HK-2 (cell line): ENCODE measurements at regions not wholly inside any gene's neighbourhood (a gene's known extent, or its start where the extent isn't known, plus 50 kb on each side); places are given as distances from the start of the nearest gene placed in this dataset.

Source experiments
- DNase-seq: peaks from one replicate; pipeline ENCODE4 v3.0.0-alpha.2; 2018; ENCODE audit not compliant: unreplicated experiment

GRCh38 chr18:70507970-70508369 lies 219.1 kb downstream of the SOCS6 start:
- no peak for DNase-seq

GRCh38 chr18:70506511-70506910 lies 217.7 kb downstream of the SOCS6 start:
- no peak for DNase-seq

- no peak for DNase-seq
These were observed 214.2 kb downstream of the SOCS6 start for GRCh38 chr18:70503060-70503459.

GRCh38 chr18:70501358-70501757 lies 212.5 kb downstream of the SOCS6 start:
- no peak for DNase-seq

DNA sequence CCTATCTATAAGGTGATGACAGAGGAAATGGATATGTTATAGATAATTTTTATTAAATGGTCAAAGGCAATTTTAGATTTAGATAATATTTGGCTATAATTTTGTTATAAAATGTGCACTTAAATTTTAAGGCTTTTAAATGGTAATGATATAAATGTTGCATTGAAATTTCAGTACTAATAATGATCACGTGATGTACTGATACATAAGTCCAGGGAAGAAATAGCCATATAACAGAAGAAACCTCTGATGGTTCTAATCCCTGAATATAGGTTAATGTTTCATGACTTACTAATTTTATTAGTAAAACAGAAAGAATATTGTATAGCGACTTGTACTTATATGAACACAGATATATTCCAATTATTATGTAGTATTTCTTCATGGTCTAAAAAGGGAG lies 211.9 kb downstream of the SOCS6 start:
- no peak for DNase-seq

DNA sequence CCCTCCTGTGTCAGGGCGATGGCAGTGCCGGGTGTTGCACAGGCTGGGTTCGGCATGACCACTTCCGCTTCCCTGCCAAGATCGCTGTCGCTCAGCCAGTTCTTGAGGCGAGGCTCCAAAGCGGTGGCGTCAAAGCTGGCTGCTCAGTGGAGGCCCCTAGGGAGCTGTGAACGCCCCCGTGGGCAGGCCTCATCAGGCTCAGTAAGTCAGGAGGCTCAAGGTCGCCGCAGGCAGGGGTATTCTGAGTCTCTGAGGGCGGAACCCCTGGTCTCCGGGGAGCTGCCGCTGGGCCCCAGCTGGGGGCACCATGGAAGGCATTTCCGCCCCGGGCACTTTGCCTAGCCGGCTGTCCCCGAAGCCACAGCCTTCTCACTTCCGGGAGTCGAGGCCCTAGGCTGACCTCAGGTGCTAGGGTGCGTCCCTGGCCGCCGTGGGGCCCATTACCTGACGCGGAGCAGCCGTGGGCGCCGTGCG lies 210.4 kb downstream of the SOCS6 start:
- no peak for DNase-seq

DNA sequence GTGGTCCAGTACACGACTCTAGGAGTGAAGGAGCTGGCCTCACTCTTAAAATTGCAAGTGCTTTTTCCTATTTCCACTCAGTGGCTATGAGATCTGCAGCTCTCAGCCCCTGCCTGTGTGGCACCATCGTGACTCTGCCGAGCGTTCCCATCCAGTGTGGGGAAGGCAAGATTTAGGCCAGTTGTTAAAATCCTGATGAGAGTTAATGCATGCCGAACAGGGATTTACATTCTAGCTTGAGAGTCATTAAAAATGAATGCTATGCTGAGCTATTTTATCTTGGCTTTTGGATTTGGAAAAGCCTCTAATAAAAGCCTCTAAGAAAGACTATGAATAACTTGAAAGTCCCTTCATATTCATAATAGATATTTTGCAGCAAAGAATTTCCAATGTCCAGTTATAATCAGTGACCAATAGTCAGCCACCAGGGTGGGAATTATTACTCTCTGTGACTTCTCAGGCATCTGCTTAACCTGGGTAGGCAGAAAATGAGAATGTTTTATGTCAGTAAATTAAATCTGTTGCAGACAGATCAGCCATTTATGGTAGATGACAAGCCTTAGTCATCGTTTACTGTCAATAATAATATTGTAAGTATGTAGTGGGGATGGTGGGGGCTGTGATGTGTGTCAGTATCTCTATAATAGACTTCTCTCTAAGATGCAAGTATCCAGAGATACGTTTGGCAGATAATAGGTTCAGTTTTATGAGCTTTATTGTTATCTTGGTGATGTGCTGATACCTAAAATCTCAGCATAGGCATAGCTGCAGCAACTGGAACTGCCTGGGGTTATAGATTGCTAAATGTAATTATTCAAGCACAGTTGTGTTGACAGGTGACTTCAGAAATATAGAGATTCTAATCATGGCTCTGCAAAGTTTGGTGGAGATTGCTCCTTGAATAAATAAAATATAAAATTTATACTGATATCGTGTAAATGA lies 207.8 kb downstream of the SOCS6 start:
- no peak for DNase-seq

DNA sequence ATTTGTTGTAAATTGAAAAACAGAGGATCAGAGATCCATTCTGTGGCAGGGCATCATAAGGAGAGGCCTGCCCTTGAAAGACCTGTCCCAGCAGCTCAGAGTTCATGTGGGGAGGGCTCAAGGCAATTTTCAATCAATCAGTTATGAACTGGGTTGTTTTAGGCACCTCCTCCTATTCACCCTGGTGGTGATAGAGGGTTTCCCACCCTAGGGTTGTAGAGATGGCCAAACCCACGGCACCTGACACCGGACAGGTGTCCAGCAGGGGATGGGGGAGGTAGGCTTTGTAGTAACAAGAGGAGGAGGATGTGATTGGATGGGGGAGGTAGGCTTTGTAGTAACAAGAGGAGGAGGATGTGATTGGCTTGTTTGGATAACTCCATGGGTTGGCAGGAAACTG lies 205.7 kb downstream of the SOCS6 start:
- DNase-seq, result no peak

- DNase-seq, result no peak
These were observed 204.6 kb downstream of the SOCS6 start for GRCh38 chr18:70493461-70493860.

- DNase-seq, result peak; percentile 29
These were observed 203.0 kb downstream of the SOCS6 start for GRCh38 chr18:70491734-70492348.

GRCh38 chr18:70489986-70490933 lies 201.4 kb downstream of the SOCS6 start:
- DNase-seq, result peak; percentile 3

- no peak for DNase-seq
These were observed 200.7 kb downstream of the SOCS6 start for GRCh38 chr18:70489571-70489970.

GRCh38 chr18:70469916-70470315 lies 181.1 kb downstream of the SOCS6 start:
- no peak for DNase-seq

- DNase-seq, result no peak
These were observed 180.2 kb downstream of the SOCS6 start for GRCh38 chr18:70468861-70469547.

- DNase-seq, result peak; percentile 61
These were observed 175.7 kb downstream of the SOCS6 start for GRCh38 chr18:70464343-70465114.

DNA sequence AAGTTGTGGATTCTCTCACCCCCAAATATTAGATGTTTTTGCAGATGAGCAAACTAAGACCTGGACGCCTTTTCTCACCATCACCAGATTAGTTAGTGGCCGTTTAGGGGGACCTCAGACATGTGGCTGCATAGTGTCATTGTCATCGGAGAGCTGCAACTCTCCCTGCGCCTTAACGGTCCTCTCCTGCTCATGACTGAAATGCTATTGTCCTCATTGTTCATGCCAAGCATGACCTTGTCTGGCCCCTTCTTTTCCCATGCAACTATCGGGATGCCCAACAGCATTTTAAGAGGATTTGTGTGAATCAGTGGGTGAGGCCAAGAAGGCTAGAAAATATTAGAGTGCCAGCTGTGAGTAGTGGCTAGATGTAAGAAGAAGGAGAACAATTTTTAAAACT lies 174.2 kb downstream of the SOCS6 start:
- DNase-seq, result no peak

DNA sequence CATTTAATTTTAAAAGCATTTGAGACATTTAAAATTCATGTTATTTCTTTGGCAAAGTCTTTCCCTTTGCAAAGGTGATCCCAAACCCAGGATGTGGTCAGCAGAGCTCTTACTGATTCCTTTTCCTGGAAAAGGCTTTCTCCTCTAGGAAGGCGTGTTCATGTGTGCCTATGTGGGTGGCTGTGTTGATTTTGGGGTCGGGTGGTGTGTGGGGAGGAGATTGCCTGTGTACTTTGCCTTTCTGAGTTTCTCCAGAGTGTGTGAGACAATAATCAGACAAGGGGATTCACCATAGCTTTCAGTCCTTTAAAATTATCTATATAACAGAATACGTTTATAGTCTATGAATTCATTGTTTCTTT lies 173.2 kb downstream of the SOCS6 start:
- no peak for DNase-seq

DNA sequence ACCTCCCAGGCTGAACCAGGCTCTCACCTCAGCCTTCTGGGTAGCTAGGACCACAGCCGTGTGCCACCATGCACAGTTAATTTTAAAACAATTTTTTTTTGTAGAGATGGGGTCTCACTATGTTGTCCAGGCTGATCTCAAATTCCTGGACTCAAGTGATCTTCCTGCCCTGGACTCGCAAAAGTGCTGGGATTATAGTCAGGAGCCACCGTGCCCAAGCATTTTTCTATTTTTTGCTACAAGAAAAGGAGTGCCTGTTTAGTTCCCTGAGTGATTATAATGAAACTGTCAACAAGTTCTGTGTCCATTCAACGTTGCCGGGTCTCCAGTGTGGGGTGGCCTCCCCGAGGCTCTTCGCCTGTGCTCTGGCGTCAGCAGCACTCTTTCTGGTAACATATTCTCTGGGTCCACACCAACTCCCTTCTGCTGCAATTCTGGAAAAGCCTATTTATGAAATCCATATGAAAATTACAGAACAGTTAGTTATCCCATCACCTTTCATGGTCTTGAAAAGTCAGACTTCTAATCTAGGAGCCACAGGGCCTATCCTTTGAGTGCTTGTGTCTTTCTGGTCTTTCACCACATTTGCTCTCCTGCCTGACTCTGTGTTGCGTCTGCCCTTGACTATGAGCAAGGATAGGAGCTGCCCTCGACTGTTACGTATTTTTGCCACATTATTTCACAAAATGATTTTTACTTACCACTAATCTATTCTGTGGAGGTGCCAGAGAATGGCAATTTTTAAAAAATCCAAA lies 172.7 kb downstream of the SOCS6 start:
- no peak for DNase-seq

DNA sequence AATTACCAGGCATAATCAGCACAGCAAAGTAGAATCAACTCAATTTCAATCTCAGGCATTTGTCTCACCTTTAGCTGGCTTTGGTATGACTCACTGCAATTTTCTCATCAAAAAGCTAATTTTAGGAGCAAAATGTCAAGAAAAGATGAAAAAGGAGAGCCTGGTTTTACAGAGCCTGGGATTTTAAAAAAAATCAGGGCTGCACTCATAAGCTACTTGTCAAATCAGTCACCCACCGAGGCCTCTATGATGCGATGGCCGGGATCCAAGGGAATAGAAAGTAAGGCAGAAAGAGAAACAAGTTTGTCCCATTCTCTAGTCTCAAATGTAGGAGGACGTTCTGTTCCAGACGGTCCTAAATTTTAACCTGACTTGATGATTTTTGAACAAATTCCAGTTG lies 170.9 kb downstream of the SOCS6 start:
- no peak for DNase-seq

- no peak for DNase-seq
These were observed 170.4 kb downstream of the SOCS6 start for GRCh38 chr18:70459251-70459650.
